DND-41 (cell line): ENCODE measurements at regions not wholly inside any gene's neighbourhood (a gene's known extent, or its start where the extent isn't known, plus 50 kb on each side); places are given as distances from the start of the nearest gene placed in this dataset.

Experiments
- ATAC-seq: fragments of 200-7000 bp; cut with Tn5 transposase; 3 replicates; pipeline ENCODE4 v1.9.1; 2021; ENCODE audit warnings: low read depth; ENCODE audit not compliant: insufficient read depth
- DNase-seq: peaks from one replicate; pipeline ENCODE4 v3.0.0-alpha.2; 2020
- H2AFZ ChIP-seq: 2 replicates; pipeline ENCODE4 v1.6.0; 2012; ENCODE audit warnings: low read depth, low read length
- H3K27ac ChIP-seq: 2 replicates; pipeline ENCODE4 v1.5.1; 2012; ENCODE audit warnings: low read length, inconsistent platforms
- H3K27me3 ChIP-seq: fragments of 200-600 bp; sonication (generic); 2 replicates; pipeline ENCODE4 v1.6.0; 2012; ENCODE audit warnings: low read length, mild to moderate bottlenecking, inconsistent platforms; ENCODE audit not compliant: insufficient read depth, poor library complexity
- H3K36me3 ChIP-seq: 2 replicates; pipeline ENCODE4 v1.5.1; 2012; ENCODE audit warnings: low read length, inconsistent platforms; ENCODE audit not compliant: insufficient read depth
- H3K4me1 ChIP-seq: 2 replicates; pipeline ENCODE4 v1.5.1; 2012; ENCODE audit warnings: mild to moderate bottlenecking, low read length; ENCODE audit not compliant: insufficient read depth
- H3K4me2 ChIP-seq: 2 replicates; pipeline ENCODE4 v1.6.0; 2012; ENCODE audit warnings: mild to moderate bottlenecking, moderate library complexity, low read length, inconsistent platforms; ENCODE audit not compliant: insufficient read depth
- H3K4me3 ChIP-seq, 2 experiments: fragments of 200-600 bp in 1 of 2; shearing (Covaris generic) in 1 of 2; 2 replicates each; pipeline ENCODE4 v1.5.1; 2012 to 2016; ENCODE audit warnings: inconsistent platforms in 2 of 2, low read length in 2 of 2, mild to moderate bottlenecking in 2 of 2, low read depth in 1 of 2, moderate library complexity in 1 of 2
- H3K79me2 ChIP-seq: 2 replicates; pipeline ENCODE4 v1.6.0; 2012; ENCODE audit warnings: low read length, inconsistent platforms; ENCODE audit not compliant: insufficient read depth
- H3K9ac ChIP-seq: 2 replicates; pipeline ENCODE4 v1.6.0; 2012; ENCODE audit warnings: low read depth, mild to moderate bottlenecking, inconsistent platforms, low read length, moderate library complexity
- H3K9me3 ChIP-seq: 2 replicates; pipeline ENCODE4 v1.5.1; 2012; ENCODE audit warnings: low read length, moderate library complexity, mild to moderate bottlenecking, inconsistent platforms; ENCODE audit not compliant: insufficient read depth, severe bottlenecking
- H4K20me1 ChIP-seq: 2 replicates; pipeline ENCODE4 v1.6.0; 2012; ENCODE audit warnings: low read length; ENCODE audit not compliant: insufficient read depth
- EZH2 ChIP-seq: IDR thresholded peaks from 3 replicates; pipeline ENCODE4 v1.6.1; 2012; ENCODE audit warnings: borderline replicate concordance, low read depth, mild to moderate bottlenecking, moderate library complexity, low read length, inconsistent platforms; ENCODE audit not compliant: severe bottlenecking
- TF ChIP-seq, protein P1 (sequence below): IDR thresholded peaks from 2 replicates; pipeline ENCODE4 v1.5.1; 2012; ENCODE audit warnings: borderline replicate concordance, low read length, moderate library complexity, mild to moderate bottlenecking; ENCODE audit not compliant: poor library complexity, severe bottlenecking; ENCODE audit errors: extremely low read depth

DNA sequence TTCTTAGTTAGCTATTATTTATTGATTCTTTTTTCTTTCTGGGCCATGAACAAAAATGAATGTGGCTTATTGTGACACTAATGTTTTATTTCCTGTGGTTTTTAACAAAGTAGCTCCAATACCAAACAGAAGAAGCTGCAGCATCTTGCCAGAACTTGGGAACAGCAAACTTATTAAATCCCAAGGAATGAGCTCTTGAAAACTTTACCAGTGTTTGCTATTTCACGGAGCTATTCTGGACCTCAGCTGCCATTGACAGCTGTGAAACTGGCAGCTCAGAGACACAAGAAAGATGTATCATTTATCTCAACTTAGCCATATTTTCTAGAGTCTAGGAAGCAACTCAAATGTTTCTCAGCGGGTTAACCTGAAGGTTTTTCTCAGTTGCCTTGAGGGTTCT is 91.0 kb upstream of the NEUROD1 start:
- no peaks in the 10 kb centered on the region for H3K9me3 ChIP-seq
- H3K79me2 ChIP-seq = no peaks in the 10 kb centered on the region
- no peak overlapping the region for H3K4me2 ChIP-seq
- TF ChIP-seq, protein P1, sequence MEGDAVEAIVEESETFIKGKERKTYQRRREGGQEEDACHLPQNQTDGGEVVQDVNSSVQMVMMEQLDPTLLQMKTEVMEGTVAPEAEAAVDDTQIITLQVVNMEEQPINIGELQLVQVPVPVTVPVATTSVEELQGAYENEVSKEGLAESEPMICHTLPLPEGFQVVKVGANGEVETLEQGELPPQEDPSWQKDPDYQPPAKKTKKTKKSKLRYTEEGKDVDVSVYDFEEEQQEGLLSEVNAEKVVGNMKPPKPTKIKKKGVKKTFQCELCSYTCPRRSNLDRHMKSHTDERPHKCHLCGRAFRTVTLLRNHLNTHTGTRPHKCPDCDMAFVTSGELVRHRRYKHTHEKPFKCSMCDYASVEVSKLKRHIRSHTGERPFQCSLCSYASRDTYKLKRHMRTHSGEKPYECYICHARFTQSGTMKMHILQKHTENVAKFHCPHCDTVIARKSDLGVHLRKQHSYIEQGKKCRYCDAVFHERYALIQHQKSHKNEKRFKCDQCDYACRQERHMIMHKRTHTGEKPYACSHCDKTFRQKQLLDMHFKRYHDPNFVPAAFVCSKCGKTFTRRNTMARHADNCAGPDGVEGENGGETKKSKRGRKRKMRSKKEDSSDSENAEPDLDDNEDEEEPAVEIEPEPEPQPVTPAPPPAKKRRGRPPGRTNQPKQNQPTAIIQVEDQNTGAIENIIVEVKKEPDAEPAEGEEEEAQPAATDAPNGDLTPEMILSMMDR = no peak
- no peak for TF ChIP-seq EZH2
- no peaks in the 10 kb centered on the region for H3K36me3 ChIP-seq
- no peak for ATAC-seq
- no peak for DNase-seq
- H2AFZ ChIP-seq = no peak overlapping the region
- 0 out of 4 replicates have a peak overlapping the region, but pooled peaks of 1 of the 2 experiments have one; percentile 9 for H3K4me3 ChIP-seq
- no peak overlapping the region for H3K27ac ChIP-seq
- H3K4me1 ChIP-seq = peaks cover 4% of the 10 kb centered on the region; the same call in 1 of the 2 replicates
- H4K20me1 ChIP-seq = no peaks in the 10 kb centered on the region
- no peak overlapping the region for H3K9ac ChIP-seq
- H3K27me3 ChIP-seq = no peaks in the 10 kb centered on the region

DNA sequence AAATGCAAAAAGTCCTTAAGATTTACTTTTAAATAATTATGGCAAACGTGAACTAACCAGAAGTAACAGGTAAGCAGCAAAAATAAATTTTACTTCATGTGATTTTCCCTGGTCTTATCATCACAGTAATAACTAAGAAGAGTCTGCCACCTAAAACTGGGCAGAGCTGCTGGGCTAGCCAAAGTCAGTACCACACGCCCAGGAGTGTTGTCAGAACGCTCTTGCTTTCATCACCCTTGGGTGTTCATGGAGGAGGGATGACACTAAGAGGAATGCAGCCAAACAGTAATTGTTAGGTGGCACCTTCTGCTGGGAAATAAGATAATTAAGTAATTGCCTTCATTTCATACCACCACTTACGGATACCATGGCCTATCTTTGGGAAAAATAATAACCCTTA is 92.0 kb upstream of the NEUROD1 start:
- ATAC-seq (no peak), DNase-seq (no peak)
- Histone ChIP-seq H2AFZ (no peak overlapping the region), H3K27ac (no peak overlapping the region), H3K79me2 (no peaks in the 10 kb centered on the region), H3K36me3 (no peaks in the 10 kb centered on the region), H3K4me2 (no peak overlapping the region), H4K20me1 (no peaks in the 10 kb centered on the region), H3K4me1 (peaks cover 4% of the 10 kb centered on the region; the same call in 1 of the 2 replicates), H3K27me3 (no peaks in the 10 kb centered on the region), H3K9ac (no peak overlapping the region), H3K4me3 (no peak overlapping the region), H3K9me3 (no peaks in the 10 kb centered on the region)
- TF ChIP-seq, protein P1 = no peak
- TF ChIP-seq EZH2 = no peak

DNA sequence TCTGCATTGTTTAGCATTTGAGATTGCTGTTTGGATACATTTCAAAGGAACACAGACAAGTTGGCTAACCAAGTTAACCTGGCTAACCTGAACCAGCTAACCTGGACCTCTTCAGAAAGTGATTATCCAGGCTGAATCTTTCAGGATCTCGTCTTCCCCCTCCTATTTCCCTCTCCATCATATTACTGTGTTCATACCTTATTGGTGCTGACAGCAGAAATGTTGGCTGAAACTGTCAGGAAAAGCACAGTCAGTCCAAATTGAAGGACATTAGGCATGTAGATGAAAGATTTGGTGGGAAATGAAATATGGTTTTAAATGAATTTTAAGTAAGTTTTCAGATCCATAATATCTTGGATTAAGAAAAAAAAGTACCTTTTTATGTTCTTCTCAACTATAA is 92.5 kb upstream of the NEUROD1 start:
- no peaks in the 10 kb centered on the region for H3K9me3 ChIP-seq
- H3K4me2 ChIP-seq = no peak overlapping the region
- TF ChIP-seq, protein P1 = no peak
- TF ChIP-seq EZH2 = no peak
- H3K9ac ChIP-seq = no peak overlapping the region
- no peaks in the 10 kb centered on the region for H3K79me2 ChIP-seq
- H3K27ac ChIP-seq = no peak overlapping the region
- H4K20me1 ChIP-seq = no peaks in the 10 kb centered on the region
- no peaks in the 10 kb centered on the region for H3K36me3 ChIP-seq
- no peak for DNase-seq
- H3K4me3 ChIP-seq = no peak overlapping the region
- no peaks in the 10 kb centered on the region for H3K27me3 ChIP-seq
- H2AFZ ChIP-seq = no peak overlapping the region
- H3K4me1 ChIP-seq = peaks cover 4% of the 10 kb centered on the region; the same call in 1 of the 2 replicates
- ATAC-seq = no peak

DNA sequence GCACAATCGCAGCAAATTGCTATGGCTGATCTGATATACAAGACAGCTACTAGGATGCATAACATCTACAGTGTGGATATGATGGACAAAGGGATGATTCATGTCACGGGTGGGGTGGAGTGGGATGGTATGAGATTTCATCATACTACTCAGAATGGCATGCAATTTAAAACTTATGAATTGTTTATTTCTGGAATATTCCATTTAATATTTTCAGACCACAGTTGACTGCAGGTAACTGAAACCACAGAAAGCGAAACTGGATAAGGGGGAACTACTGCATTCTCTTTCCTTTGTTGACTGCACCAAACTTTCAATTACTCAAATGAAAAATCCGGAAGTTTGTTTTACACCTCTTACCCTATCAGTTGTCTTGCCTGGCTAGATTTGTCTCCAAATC is 94.4 kb upstream of the NEUROD1 start:
- H3K4me2 ChIP-seq = no peak overlapping the region

More for the DNA sequence above, 94.4 kb upstream of the NEUROD1 start:
- no peak overlapping the region for H3K27ac ChIP-seq
- no peaks in the 10 kb centered on the region for H4K20me1 ChIP-seq
- no peaks in the 10 kb centered on the region for H3K79me2 ChIP-seq
- no peak overlapping the region for H2AFZ ChIP-seq
- peaks cover 10% of the 10 kb centered on the region for H3K4me1 ChIP-seq
- no peak for DNase-seq
- H3K27me3 ChIP-seq = no peaks in the 10 kb centered on the region
- no peak for ATAC-seq
- H3K9ac ChIP-seq = no peak overlapping the region
- TF ChIP-seq, protein P1 = no peak
- TF ChIP-seq EZH2 = no peak
- H3K9me3 ChIP-seq = no peaks in the 10 kb centered on the region
- H3K36me3 ChIP-seq = no peaks in the 10 kb centered on the region
- H3K4me3 ChIP-seq = no peak overlapping the region
